NCI-H82 treated with DMSO at 0.1 percent for 48 hours (cell line): ENCODE measurements at regions not wholly inside any gene's neighbourhood (a gene's known extent, or its start where the extent isn't known, plus 50 kb on each side); places are given as distances from the start of the nearest gene placed in this dataset.
"Not testable (repeated sequence)": the region's sequence is repeated elsewhere in the genome, so short reads cannot be mapped to it uniquely, and the experiment has no call there.

Source experiments
- DNase-seq: peaks from one replicate; lab custom pipeline; 2025; ENCODE audit not compliant: unreplicated experiment; lab: John Stamatoyannopoulos, UW

DNA sequence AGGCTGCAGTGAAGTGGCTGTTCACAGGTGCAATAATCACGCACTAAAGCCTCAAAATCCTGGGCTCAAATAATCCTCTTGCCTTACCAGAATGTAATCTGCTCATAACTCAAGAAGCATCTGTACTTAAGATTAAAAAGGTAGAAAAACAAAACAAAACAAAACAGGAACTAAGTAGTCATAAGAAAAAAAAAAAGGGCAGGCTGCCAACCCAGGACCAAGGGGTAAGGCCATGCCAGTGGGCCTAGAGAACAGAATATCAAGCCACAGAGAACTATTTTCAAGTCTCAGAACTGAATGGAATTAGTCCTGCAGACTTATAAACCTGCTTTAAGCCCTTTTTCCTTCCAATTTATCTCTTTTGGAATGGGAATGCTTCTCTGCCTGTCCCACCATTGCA lies 64.8 kb upstream of the TBC1D3K start:
- DNase-seq: peak; percentile 87

- not testable (repeated sequence) for DNase-seq
Measured at GRCh38 chr17:37858391-37858790, 65.8 kb upstream of the TBC1D3K start.

GRCh38 chr17:37856245-37856644 lies 68.0 kb upstream of the TBC1D3K start:
- DNase-seq: no peak

GRCh38 chr17:37849617-37849972 lies 74.6 kb upstream of the TBC1D3K start:
- DNase-seq: no peak

DNA sequence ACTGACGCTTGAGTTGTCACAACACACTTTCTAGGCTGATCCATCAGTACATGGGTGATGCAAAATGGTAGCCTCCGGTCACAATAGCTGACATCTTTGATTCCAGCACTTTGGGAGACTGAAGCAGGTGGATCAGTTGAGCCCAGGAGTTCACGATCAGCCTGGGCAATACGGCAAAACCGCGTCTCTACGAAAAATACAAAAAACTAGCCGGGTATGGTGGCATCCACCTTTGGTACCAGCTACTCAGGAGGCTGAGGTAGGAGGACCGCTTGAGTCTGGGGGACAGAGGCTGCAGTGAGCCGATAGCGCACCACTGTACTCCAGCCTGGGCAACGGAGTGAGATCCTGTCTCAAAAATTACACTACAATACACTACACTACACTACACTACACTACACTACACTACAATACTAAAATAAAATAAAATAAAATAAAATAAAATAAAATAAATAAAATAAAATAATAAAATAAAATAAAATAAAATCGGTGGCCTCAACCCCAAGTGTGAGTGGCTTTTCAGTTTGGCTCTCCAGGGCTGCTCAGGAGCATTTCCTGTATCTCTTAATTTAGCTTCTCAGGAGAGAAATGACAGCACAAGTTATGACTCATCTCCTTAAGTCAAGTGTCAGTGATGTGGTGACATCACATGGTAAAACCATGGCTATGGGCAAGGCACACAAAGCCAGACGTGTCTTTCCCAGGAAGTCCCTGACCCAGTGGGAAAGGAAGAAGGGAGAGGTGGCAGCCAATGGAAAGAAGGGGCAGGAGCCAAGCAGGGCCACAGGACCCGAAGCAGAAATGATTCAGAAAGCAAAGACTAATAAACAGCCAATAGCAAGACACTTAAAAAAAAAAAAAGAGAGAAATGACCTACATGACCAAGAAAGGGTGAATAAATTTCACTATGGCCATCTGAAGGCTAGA lies 75.3 kb upstream of the TBC1D3K start:
- DNase-seq: no peak

- DNase-seq: no peak
Measured at GRCh38 chr17:37847811-37848331, 76.3 kb upstream of the TBC1D3K start.

- no peak for DNase-seq
Measured at GRCh38 chr17:37847102-37847501, 77.1 kb upstream of the TBC1D3K start.

DNA sequence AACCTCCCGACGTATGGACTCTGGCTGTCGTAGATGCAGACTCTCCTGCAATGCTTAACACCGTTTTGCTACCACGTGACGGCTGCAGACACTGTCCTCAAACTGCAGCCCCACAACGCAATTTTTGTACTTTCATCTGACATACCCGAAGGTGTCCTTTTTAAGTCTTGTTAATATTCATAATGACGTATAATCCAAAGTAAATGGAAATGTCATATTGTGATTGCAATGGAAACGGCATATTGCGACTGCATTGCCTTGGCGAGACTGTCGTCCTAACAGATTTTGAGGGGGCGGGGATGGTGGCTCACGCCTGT lies 79.3 kb upstream of the TBC1D3K start:
- no peak for DNase-seq

- no peak for DNase-seq
Measured at GRCh38 chr17:37844158-37844976, 79.8 kb upstream of the TBC1D3K start.

GRCh38 chr17:37842401-37842800 lies 81.8 kb upstream of the TBC1D3K start:
- DNase-seq: no peak

GRCh38 chr17:37841232-37841631 lies 83.0 kb upstream of the TBC1D3K start:
- DNase-seq: no peak

GRCh38 chr17:37840576-37840975 lies 83.6 kb upstream of the TBC1D3K start:
- DNase-seq: no peak

DNA sequence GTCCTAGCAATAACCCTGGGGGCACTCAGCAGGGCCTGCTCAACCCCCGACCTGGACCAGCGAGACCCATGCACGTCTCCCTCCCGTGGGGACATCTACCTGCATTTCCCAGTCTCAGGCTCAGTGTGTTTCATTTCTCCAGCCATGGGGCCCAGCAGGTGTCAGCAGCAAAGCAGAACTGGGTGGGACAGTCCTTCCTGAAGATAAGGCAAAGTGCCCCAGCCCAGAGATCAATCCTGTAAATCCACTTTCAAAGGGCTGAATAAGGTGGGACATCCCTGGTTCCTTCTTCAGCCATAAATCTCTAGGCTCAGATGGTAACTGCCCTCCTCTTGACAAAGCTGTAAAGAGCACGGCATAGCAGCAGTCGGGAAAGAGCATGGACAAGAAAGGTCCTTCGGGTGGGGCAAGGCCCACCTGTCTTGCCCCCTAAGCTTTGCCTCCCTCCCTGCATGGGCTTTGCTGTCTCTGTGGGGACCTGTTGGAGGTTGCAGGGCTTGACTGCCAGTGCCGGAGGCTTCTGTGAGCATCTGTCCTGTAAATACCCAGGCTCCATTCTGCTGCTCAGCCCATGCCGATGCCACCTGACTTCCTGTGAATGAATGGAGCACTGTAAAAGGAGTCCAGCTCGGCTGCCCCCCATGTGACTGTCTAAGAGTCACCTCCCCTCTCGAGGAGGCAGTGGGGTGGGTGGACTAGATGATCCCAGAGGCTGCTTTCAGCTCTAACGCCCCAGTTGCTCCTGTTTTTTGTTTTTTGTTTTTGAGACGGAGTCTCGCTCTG lies 84.8 kb upstream of the TBC1D3K start:
- DNase-seq: no peak

DNA sequence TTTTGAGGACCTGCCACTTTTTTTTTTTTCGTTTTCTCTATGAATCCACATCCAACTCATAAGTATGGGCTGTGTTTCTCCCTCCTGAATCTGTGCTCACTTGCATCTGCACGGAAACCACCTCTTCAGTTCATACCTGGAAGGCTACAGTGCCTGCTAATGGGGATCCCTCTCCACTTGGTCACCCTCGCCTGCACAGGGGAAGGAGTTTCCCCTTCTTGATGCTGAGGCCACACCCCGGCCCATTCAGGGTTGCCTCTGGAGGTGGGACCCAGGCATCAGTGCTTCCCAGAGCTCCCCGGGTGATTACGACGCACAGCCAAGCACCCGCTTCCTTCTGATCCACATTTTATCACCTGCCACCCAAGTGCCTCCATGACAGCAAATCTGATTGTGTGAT lies 85.9 kb upstream of the TBC1D3K start:
- no peak for DNase-seq

- no peak for DNase-seq
Measured at GRCh38 chr17:37836593-37836992, 87.6 kb upstream of the TBC1D3K start.

- no peak for DNase-seq
Measured at GRCh38 chr17:37834168-37834567, 89.3 kb upstream of the HNF1B start.

- DNase-seq: no peak
Measured at GRCh38 chr17:37833237-37833859, 88.5 kb upstream of the HNF1B start.

DNA sequence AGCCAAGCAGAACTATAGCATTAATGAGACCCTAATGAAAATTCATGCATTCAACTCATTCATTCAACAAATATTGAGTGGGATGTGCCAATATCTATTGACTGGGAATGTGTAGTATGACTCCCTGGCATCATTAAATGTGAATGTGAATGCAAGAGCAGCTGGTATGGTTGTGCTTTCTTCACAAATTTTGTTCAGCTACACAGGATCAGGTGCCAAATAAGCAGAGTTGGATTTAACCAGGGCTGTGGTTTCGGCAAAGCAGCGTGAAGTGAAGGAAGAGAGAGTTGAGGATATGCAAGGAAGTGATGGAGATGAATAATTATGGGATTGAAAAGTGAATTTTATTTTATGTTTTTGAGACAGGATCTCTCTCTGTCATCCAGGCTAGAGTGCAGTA lies 87.1 kb upstream of the HNF1B start:
- DNase-seq: no peak

- DNase-seq: no peak
Measured at GRCh38 chr17:37831492-37831891, 86.6 kb upstream of the HNF1B start.

GRCh38 chr17:37830151-37830993 lies 85.5 kb upstream of the HNF1B start:
- no peak for DNase-seq
